HPDE6-E6E7 (cell line): ENCODE measurements at regions not wholly inside any gene's neighbourhood (a gene's known extent, or its start where the extent isn't known, plus 50 kb on each side); places are given as distances from the start of the nearest gene placed in this dataset.
"Not testable (repeated sequence)": the region's sequence is repeated elsewhere in the genome, so short reads cannot be mapped to it uniquely, and the experiment has no call there.

ENCODE experiments used
- DNase-seq: peaks from one replicate; pipeline ENCODE4 v3.0.0; 2011; ENCODE audit warnings: missing footprints; ENCODE audit errors: extremely low spot score

DNA sequence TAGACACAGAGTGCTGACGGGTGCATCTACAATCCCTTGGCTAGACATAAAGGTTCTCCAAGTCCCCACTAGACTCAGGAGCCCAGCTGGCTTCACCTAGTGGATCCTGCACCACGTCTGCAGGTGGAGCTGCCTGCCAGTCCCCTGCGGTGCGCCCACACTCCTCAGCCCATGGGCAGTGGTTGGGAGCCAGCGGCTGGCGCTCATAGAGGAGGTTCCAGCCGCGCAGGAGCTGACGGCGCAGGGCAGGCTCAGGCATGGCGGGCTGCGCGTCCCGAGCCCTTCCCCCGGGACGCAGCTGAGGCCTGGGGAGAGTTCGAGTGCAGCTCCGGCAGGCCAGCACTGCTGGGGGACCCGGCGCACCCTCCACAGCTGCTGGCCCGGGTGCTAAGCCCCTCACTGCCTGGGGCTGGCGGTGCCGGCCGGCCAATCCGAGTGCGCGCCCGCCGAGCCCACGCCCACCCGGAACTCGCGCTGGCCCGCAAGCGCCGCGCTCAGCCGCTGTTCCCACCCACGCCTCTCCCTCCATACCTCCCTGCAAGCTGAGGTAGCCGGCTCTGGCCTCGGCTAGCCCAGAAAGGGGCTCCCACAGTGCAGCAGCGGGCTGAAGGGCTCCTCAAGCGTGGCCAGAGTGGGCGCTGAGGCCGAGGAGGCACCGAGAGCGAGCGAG lies 1364.5 kb upstream of the WWC1 start:
- not testable (repeated sequence) for DNase-seq

DNA sequence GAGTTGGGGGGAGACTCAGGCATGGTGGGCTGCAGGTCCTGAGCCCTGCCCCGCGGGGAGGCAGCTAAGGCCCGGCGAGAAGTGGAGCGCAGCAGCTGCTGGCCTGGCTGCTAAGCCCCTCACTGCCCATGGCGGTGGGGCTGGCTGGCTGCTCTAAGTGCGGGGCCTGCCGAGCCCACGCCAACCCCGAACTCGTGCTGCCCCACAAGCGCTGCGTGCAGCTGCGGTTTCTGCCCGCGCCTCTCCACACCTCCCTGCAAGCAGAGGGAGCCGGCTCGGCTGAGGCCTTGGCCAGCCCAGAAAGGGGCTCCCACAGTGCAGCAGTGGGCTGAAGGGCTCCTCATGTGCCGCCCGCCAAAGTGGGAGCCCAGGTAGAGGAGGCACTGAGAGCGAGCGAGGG lies 1355.1 kb upstream of the WWC1 start:
- DNase-seq = no peak

DNA sequence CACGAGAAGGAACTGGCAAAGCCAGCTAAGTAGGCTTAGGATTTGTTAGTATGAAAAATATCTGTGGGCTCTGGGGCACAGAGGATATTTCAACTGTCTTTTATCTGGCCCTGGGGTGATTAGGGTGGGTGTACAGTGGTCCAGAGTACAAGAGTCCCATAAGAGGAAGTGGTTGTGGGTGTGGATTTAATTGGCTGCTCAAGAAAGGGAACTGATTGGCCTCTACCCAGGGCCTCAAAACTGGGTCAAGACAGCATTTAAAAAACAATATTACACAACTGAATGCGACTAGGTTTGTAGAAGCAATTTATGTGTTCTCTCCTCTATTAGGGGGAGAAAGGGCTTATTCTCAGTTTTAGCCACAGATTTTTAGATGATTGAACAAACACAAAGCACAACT lies 1353.4 kb upstream of the WWC1 start:
- no peak for DNase-seq

DNA sequence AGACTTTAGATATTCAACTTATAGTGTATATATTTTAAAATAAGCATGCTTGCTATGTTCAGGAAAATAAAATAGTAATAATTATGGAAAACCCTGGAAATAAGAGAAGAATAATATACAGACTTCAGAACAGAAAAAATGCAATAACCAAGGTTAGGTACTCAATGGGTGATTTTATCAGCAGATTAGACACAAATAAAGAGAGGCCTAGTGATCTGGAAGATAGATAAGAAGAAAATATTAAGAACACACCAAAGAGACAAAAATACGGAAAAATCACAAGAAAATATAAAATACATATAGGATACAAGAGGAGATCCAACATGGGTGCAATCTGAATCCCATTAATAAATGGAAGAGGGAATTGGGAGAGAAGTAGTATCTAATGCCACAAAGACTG lies 1348.5 kb upstream of the WWC1 start:
- no peak for DNase-seq

- no peak for DNase-seq
Measured at GRCh38 chr5:166947045-166947444, 1344.4 kb upstream of the WWC1 start.

DNA sequence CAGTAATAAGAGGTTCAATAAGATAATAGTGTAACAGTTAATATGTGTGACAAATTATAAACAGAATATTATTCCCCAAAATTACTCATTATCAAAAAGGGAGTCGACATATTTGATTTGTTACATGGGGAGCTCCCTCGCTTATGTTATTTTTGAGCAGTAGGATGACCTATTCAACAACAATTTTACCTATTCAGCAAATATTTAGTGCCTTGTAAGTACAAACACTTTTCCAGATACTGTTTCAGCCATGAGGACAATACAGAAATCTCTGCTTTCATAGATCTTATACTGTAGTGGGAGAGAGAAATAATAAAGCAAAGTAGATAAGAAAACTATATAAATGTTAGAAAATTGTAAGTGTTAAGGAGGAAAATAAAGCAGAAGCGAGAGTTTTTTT lies 1342.8 kb upstream of the WWC1 start:
- no peak for DNase-seq

DNA sequence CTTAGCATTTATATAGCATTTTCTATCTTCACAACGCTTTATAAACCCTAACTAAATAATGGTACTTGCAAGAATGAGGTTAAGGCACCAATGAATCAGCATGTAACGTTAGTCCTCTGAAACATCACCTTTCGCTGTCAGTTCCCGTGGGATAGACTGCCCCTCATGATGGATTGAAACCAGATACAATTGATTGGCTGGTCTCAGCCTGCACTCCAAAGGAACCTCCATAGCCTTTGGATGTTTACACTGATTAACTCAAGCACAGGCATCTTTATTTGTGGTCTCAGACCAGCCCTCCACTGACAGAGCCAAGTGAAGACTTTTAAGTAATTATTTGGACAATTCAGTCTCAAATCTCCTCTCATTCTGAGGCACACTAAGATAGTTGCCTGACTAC lies 1339.4 kb upstream of the WWC1 start:
- no peak for DNase-seq

DNA sequence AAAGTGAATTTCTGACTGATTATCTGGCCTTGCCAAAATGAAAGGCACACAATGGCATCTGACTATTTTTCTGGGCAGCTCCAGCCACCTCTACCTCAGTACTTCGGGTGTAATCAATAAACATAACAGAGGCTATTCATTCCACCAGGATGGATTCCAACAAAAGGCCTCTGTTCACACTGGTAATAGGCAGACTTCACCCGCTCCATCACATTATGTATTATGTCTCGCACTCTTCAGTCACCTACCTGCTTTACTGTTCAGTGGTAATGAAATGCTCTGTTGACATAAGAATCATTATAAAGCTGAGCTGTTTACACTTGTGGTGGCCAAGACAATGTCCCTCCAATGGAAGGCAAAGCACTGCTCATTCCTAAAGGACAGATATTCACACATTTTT lies 1333.7 kb upstream of the WWC1 start:
- no peak for DNase-seq

DNA sequence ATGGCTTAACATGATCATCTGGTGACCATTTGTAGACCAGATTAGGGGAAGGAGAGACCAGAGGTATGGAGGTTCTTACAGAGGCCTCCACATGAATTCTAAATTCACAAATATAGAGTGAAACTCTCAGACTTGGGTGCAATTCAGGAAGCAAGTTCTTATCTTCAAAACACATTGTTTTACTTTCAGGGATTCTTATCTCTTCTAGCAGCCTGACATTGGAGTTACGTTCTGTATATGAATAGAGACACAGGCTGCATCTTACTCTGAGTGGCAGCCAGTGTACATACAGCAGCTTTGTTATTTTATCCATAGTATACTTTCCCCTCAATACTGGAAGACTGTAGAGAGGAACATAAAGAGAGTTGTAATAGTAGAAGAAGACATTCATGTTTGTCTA lies 1331.7 kb upstream of the WWC1 start:
- no peak for DNase-seq

DNA sequence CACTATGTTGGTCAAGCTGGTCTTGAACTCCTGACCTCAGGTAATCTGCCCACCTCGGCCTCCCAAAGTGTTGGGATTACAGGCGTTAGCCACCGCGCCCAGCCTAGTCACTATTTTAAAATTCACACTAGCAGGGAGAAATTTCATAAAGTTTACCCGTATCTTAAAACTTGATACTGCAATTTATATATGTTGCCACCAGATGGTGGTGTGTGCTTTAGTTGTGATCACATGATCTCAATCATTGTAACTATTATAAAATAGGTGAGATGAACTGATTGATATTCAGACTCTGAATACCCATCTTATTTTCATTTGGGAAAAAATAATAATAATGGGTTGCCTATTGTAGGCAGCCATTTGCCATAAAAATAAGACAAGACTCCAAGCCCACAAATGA lies 1330.4 kb upstream of the WWC1 start:
- DNase-seq = no peak

DNA sequence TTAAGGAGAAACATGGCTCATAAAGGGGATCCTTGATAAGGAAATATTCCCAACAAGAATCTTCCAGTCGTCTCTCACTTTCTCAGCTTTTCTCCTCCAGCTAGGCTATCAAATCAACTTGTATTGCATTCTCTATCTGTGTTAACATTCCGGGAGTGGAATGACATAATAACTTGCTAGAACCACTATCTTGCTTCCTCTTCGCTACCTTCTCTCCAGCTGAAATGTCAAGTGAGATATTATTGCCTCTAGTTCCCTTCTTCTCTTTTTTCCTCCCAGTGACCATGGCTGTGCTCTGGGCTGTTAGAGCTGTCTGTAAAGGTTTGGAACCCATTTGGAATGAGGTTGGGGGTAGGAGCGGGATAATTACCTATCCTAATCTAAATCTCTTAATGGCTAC lies 1329.5 kb upstream of the WWC1 start:
- DNase-seq = no peak

DNA sequence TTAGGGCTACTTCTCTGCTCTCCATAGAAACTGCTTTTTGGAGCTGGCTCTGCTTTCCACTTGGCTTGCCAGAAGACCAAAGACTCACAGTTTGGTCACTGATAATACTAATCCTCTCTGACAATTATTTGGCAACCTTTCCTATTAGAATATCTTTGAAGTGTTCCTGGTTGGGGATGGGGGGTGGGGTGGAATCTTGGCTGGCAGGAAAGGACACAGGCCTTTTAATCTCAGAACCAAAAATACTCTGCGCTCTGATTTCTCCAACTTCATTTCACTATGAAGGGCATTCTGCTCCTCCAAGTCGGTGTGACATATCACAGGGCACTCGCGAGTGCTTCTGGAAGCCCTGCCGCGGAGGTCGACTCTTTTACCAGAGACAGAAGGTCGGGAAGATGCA lies 1329.0 kb upstream of the WWC1 start:
- DNase-seq = no peak

- DNase-seq = no peak
Measured at GRCh38 chr5:166963596-166963995, 1327.8 kb upstream of the WWC1 start.

GRCh38 chr5:166977911-166978422 lies 1313.5 kb upstream of the WWC1 start:
- no peak for DNase-seq

DNA sequence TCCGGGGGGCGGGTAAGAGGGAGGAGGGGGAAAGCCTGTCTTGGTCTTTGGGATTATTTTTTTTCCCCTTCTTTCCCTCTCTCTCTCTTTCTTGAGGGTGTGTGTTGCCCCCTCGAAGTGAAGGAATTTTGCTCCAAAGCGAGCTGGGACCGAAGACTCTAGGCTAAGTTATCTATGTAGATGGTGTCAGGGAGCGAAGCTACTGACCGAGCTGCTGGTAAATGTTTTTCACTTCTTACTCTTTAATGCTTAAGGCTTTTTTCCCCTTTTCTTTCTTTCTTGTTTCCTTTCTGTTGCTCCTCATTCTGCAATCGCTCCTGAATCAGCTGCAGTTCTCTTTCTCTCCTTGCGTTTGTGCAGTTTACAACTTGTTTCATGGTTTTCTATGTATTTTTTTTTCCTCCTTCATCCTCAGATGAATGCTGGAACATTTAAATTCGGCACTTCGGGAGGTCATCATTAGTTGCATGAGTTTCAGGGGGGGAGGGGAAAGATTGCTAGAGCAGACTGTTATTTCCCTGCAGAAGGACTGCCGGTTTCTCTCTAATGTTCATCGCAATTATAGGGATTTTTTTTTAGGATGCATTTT lies 1312.0 kb upstream of the WWC1 start:
- DNase-seq = no peak

GRCh38 chr5:166980666-166981065 lies 1310.8 kb upstream of the WWC1 start:
- DNase-seq = no peak

DNA sequence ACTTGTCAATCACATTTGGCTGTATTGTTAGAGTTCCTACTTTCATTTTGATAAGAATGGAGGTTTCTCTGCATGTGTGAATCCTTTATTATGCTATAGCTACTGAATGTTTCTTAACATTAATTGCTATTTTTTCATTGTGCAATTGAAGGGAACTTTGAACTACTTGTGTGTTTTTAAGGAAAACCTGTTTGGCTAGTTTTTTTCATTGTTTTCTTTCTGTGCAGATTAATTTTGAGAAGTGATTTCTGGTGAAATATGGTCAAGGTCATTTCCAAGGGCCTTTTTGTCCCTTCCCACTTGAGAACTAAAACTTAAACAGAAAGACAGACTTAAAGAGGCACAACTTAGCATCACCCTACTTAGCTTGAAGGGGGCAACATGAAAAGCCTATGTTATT lies 1309.2 kb upstream of the WWC1 start:
- DNase-seq = no peak

DNA sequence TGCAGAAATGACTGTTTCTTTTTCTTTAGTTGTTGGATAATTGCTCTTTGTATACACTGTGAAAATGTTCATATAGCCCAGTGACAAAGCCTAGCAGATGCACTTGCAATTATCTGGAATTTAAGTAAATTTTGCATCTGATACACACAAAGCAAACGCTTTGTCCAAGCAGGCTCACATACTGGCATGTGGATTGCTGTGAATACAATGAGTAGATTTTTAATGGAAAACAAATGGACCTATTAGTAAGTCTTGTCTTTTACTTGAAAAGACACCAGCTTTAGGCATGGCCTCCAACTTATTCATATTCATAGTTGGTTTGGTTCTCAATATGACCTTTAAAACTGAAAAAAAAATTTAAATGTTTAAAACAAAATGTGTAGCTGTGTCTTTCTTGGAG lies 1299.8 kb upstream of the WWC1 start:
- no peak for DNase-seq

GRCh38 chr5:166992108-166992507 lies 1299.3 kb upstream of the WWC1 start:
- no peak for DNase-seq

DNA sequence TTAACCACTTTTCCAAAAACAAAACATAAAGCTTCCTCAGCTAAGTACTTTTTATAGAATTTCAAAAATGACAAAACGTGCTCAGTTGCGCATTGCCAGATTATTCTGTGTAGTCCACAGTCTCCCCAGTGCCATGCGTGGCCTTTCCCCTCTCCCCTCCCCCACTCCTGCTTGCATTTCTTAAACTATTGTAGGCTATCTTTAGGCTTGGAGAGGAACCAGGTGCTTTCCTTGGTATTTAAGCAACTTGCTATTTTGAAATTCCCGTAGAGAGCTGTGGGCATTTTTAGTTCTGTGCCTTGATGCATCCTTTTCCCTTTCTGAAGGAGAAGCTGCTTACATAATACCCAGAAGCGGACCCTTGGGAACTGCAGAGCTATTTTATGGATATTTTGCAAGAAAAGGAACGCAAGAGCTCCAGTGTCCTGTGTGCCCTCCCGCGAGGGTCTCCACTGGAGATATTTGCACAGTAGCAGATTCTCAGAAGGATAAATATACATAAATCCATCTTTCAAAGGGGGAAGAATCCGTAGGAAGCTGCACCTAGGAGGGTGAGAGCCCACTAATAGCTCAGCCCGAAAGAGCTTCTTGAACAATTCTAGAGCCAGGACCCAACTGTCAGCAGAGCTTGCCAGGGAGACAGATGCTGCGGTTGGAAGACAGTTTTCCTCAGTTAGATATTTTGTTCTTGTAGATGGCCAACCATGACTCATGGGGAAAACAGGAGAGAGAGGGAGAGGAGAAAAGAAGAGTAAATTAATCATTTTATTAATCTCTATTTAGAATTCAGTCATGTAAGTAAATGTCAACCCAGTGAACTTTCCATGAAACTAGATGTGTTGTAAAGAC lies 1298.3 kb upstream of the WWC1 start:
- DNase-seq = no peak

DNA sequence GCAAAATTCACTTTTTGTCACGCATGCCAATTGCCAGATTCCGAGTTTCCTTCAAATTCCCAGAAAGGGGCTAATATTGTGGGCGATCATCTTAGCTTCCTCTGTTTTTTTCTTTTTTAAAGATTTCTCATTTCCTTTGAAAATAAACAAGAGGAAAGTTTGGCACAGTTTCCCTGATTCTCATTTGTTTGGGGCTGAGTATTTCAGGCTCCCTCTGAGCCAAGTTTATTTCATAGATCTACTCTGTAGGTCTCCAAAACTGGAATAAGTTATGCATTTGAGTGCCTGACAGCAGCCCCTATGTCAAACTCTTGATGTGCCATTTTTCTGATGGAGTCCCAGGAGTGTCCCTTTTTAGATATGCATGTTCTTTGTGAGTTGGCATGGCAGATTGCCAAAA lies 1297.2 kb upstream of the WWC1 start:
- no peak for DNase-seq

- DNase-seq = no peak
Measured at GRCh38 chr5:167001246-167001645, 1290.2 kb upstream of the WWC1 start.

GRCh38 chr5:167008705-167009104 lies 1282.7 kb upstream of the WWC1 start:
- DNase-seq = no peak
